Spleen (tissue), 11 donors: ENCODE measurements at regions not wholly inside any gene's neighbourhood (a gene's known extent, or its start where the extent isn't known, plus 50 kb on each side); places are given as distances from the start of the nearest gene placed in this dataset.

Source experiments
- DNase-seq: peaks from one replicate; pipeline ENCODE4 v3.0.0-alpha.2; 2020
- H3K27ac ChIP-seq, 8 donors: fragments of 200-600 bp; sonication (generic) in 7 of 8; 1 replicate in 4 of 8; 2 replicates in 4 of 8; pipeline versions ENCODE4 v1.5.0 to v1.8.0; 2016 to 2021; ENCODE audit warnings: inconsistent platforms in 4 of 8, mild to moderate bottlenecking in 4 of 8, moderate library complexity in 1 of 8
- H3K27me3 ChIP-seq, 7 donors: fragments of 200-600 bp; sonication (generic) in 6 of 7; replicated peaks in 1 of 7; 1 replicate in 4 of 7; 2 replicates in 3 of 7; pipeline versions ENCODE4 v1.5.0 to v1.8.0; 2016 to 2021; ENCODE audit warnings: inconsistent platforms in 3 of 7, mild to moderate bottlenecking in 1 of 7
- H3K36me3 ChIP-seq, 6 donors: fragments of 200-600 bp; sonication (generic) in 5 of 6; 1 replicate in 4 of 6; 2 replicates in 2 of 6; pipeline versions ENCODE4 v1.5.0 to v1.8.0; 2016 to 2021; ENCODE audit warnings: inconsistent platforms in 2 of 6
- H3K4me1 ChIP-seq, 6 donors: fragments of 200-600 bp; sonication (generic) in 5 of 6; 1 replicate in 3 of 6; 2 replicates in 3 of 6; pipeline versions ENCODE4 v1.5.0 to v1.8.0; 2016 to 2021; ENCODE audit warnings: inconsistent platforms in 3 of 6
- H3K4me3 ChIP-seq, 8 donors: fragments of 200-600 bp; sonication (generic) in 7 of 8; 1 replicate in 4 of 8; 2 replicates in 4 of 8; pipeline versions ENCODE4 v1.5.0 to v1.8.0; 2016 to 2021; ENCODE audit warnings: inconsistent platforms in 4 of 8, mild to moderate bottlenecking in 4 of 8, moderate library complexity in 2 of 8
- H3K9me3 ChIP-seq, 8 donors: fragments of 200-600 bp; sonication (generic) in 7 of 8; 1 replicate in 4 of 8; 2 replicates in 4 of 8; pipeline versions ENCODE4 v1.5.0 to v1.8.0; 2016 to 2021; ENCODE audit warnings: inconsistent platforms in 4 of 8
- POLR2A ChIP-seq, 3 donors: fragments of 450-650 bp; IDR thresholded peaks; one replicate each; pipeline ENCODE4 v1.5.1; 2017; ENCODE audit warnings: antibody characterized with exemption in 3 of 3, mild to moderate bottlenecking in 1 of 3
- POLR2AphosphoS5 ChIP-seq, 3 donors: sonication (generic); formaldehyde crosslinking; IDR thresholded peaks; one replicate each; pipeline ENCODE4 v1.5.1; 2017; ENCODE audit warnings: antibody characterized with exemption in 3 of 3
- WGBS, 5 donors: extraction: QIAGEN DNeasy Blood & Tissue Kit in 3 of 5; methylation state at CpG; one replicate each; pipeline versions ENCODE4 v1.1.5 to v1.1.7; 2013 to 2018; 5-methylcytosine and 5-hydroxymethylcytosine counted together
- intact Hi-C: fragments of 100-400 bp; cut with DNase I; formaldehyde crosslinking; loops from one replicate; pipeline ENCODE4 v1.15.0; 2023; ENCODE audit warnings: low total_unique reads
- TF ChIP-seq, protein P1 (sequence below), 11 experiments: fragments of 200-600 bp in 7 of 11; fragments of 450-650 bp in 4 of 11; sonication (generic) in 4 of 11; IDR thresholded peaks in 8 of 11; conservative IDR thresholded peaks in 3 of 11; 1 replicate in 7 of 11; 2 replicates in 4 of 11; pipeline versions ENCODE4 v1.4.0 to v1.8.0; 2016 to 2021; ENCODE audit warnings: antibody characterized with exemption in 11 of 11, inconsistent platforms in 4 of 11, mild to moderate bottlenecking in 1 of 11
- donor health status: healthy with polysubstance abuse.
- donor health status: DM: no; HTN: no; CAD: no; lungs with moderate emphysema.
- donor health status: DM: no; HTN: no; CAD: no.
- donor health status: Bipolar disorder and iron deficiency.
- donor health status: healthy.
- donor health status: DM: no; HTN: no; CAD: no.
- donor health status: DM: yes; HTN: yes; CAD: no.

DNA sequence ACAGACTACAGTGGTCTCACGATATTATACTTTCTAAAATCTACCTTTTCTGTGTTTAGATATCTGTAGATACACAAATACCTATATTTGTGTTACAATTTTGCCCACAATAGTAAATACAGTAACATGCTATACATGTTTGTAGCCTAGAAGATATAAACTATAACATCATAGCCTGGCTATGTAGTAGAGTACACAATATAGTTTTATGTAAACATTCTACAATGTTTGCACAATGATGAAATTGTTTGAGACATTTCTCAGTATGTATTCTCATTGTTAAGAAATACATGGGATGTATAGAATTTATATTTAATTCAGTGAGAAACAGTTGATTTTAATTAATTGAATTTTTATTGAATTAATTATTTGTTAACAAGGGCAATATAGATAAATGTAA is 1367.0 kb downstream of the OTOL1 start:
- TF ChIP-seq, protein P1, sequence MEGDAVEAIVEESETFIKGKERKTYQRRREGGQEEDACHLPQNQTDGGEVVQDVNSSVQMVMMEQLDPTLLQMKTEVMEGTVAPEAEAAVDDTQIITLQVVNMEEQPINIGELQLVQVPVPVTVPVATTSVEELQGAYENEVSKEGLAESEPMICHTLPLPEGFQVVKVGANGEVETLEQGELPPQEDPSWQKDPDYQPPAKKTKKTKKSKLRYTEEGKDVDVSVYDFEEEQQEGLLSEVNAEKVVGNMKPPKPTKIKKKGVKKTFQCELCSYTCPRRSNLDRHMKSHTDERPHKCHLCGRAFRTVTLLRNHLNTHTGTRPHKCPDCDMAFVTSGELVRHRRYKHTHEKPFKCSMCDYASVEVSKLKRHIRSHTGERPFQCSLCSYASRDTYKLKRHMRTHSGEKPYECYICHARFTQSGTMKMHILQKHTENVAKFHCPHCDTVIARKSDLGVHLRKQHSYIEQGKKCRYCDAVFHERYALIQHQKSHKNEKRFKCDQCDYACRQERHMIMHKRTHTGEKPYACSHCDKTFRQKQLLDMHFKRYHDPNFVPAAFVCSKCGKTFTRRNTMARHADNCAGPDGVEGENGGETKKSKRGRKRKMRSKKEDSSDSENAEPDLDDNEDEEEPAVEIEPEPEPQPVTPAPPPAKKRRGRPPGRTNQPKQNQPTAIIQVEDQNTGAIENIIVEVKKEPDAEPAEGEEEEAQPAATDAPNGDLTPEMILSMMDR (IDR thresholded peaks at IDR 0.05 in 8 of 11, conservative IDR thresholded peaks at IDR 0.05 in 3 of 11) = no peak
- no peak for TF ChIP-seq POLR2AphosphoS5 (IDR thresholded peaks at IDR 0.05)
- TF ChIP-seq POLR2A (IDR thresholded peaks at IDR 0.05) = no peak
- WGBS, 5 donors = 92 to 98% (median 95%) methylated on average over 1 of the region's 1 CpG; no CpG with 5 or more reads in 2 of the 5 donors
- no peak overlapping the region for H3K27ac ChIP-seq
- H3K9me3 ChIP-seq = peaks cover 0 to 31% (median 0%) of the 10 kb centered on the region in 8 donors
- H3K4me1 ChIP-seq = no peaks in the 10 kb centered on the region
- H3K4me3 ChIP-seq = no peak overlapping the region
- no peaks in the 10 kb centered on the region for H3K27me3 ChIP-seq
- H3K36me3 ChIP-seq = no peaks in the 10 kb centered on the region
- DNase-seq = no peak
- intact Hi-C loops = no loop called here

DNA sequence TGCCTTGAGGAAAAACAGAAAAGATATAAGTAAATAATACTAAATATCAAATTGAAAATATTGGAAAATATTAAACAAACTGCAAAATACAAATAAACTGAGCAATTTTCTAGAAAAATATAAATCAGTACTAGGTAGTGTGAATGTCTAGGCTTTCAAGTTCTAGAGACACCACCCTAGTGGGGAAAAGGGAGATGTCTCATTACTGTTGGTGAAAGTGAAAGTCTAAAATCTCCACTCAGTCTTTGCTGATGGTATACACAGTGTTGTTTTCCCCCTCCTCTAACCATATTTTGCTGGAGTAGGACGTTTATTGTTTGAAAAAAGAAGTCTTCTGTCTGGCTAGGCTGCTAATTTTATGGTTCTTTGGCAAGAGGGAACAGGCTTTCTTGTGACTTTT is 1368.9 kb downstream of the OTOL1 start:
- H3K4me1 ChIP-seq = no peaks in the 10 kb centered on the region
- no peaks in the 10 kb centered on the region for H3K27me3 ChIP-seq
- WGBS, 5 donors = 8 to 25% (median 15%) methylated on average over 1 of the region's 1 CpG; no CpG with 5 or more reads in 2 of the 5 donors
- no peak for DNase-seq
- H3K36me3 ChIP-seq = no peaks in the 10 kb centered on the region
- intact Hi-C loops = no loop called here
- no peak overlapping the region for H3K27ac ChIP-seq
- H3K9me3 ChIP-seq = peaks cover 0 to 38% (median 0%) of the 10 kb centered on the region in 8 donors
- TF ChIP-seq POLR2A (IDR thresholded peaks at IDR 0.05) (no peak), POLR2AphosphoS5 (IDR thresholded peaks at IDR 0.05) (no peak)
- TF ChIP-seq, protein P1 (IDR thresholded peaks at IDR 0.05 in 8 of 11, conservative IDR thresholded peaks at IDR 0.05 in 3 of 11) = no peak
- no peak overlapping the region for H3K4me3 ChIP-seq

DNA sequence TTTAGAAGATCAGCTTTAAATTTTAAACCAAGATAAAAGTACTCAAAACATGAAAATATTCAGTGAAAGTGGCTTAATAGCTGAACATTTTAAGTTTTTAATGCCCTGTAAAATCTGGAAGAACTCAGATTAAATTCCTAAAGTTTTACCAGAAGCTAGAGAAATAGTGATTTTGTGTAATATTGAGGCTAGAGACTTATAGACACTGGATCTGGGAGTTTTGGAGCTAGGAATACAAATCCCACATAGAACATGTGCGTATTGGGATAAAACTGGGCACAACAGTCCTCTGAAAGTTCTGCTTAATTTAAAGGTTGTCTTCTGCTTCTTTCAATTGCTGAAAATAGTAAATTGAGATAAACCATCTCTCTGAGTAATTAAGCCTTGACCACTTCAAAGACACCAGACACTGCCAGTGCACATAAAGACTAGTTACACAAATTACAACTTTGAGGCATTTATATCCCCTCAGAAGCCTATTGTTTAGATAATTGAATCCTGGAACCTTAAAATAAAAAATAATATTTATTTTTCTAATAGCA is 1382.5 kb downstream of the OTOL1 start:
- Histone ChIP-seq H3K4me1 (no peaks in the 10 kb centered on the region), H3K9me3 (peaks cover 0 to 10% (median 0%) of the 10 kb centered on the region in 8 donors), H3K36me3 (no peaks in the 10 kb centered on the region), H3K27ac (no peak overlapping the region), H3K4me3 (no peak overlapping the region), H3K27me3 (no peaks in the 10 kb centered on the region)
- 88 to 94% (median 91%) methylated on average over 1 of the region's 1 CpG; no CpG with 5 or more reads in 2 of the 5 donors for WGBS, 5 donors
- intact Hi-C loops = no loop called here
- no peak for DNase-seq
- TF ChIP-seq POLR2A (IDR thresholded peaks at IDR 0.05) (no peak), POLR2AphosphoS5 (IDR thresholded peaks at IDR 0.05) (no peak)
- TF ChIP-seq, protein P1 (IDR thresholded peaks at IDR 0.05 in 8 of 11, conservative IDR thresholded peaks at IDR 0.05 in 3 of 11) = no peak

DNA sequence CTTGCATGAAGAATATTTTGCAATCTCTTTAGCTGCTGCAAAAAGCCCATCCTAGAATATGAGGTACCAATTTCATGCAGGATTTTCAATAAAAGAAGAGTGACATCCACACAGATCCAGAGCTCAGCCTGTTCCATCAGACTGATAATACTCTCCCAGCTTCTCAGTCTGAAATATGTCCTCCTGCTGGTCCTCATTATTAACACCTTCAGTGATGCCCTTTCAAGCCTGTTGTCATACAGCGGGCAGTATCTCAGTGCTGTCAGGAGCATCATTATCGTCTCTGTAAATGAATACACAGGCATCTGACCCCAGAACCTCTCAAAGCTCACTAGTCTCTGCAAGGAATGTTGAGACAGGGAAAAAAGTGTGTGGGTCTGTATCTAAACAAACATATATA is 1387.8 kb downstream of the OTOL1 start:
- H3K27me3 ChIP-seq = no peaks in the 10 kb centered on the region
- H3K9me3 ChIP-seq = peaks cover 0 to 15% (median 0%) of the 10 kb centered on the region in 8 donors
- no peak for DNase-seq
- WGBS, 5 donors = 78 to 85% (median 79%) methylated on average over 2 of the region's 2 CpGs; no CpG with 5 or more reads in 2 of the 5 donors
- no peaks in the 10 kb centered on the region for H3K4me1 ChIP-seq
- TF ChIP-seq POLR2AphosphoS5 (IDR thresholded peaks at IDR 0.05) (no peak), POLR2A (IDR thresholded peaks at IDR 0.05) (no peak)
- TF ChIP-seq, protein P1 (IDR thresholded peaks at IDR 0.05 in 8 of 11, conservative IDR thresholded peaks at IDR 0.05 in 3 of 11) = no peak
- no peak overlapping the region for H3K4me3 ChIP-seq
- no peak overlapping the region for H3K27ac ChIP-seq
- intact Hi-C loops = no loop called here
- H3K36me3 ChIP-seq = no peaks in the 10 kb centered on the region
